Activated naive CD8-positive, alpha-beta T cell treated with anti-CD3 and anti-CD28 coated beads, Interleukin-2, amount 50 U/mL, for 24 hours (primary cell): ENCODE measurements at regions not wholly inside any gene's neighbourhood (a gene's known extent, or its start where the extent isn't known, plus 50 kb on each side); places are given as distances from the start of the nearest gene placed in this dataset.

Source experiments
- ATAC-seq: fragments of 150-1000 bp; cut with Tn5 transposase; one replicate; pipeline ENCODE4 v1.10.0; 2021
- DNase-seq: peaks from one replicate; pipeline ENCODE4 v3.0.0; 2021
- H3K27ac Mint-ChIP-seq: one replicate; pipeline ENCODE4 v1.8.0; 2021; ENCODE audit warnings: mild to moderate bottlenecking, mixed read lengths
- H3K27me3 Mint-ChIP-seq: one replicate; pipeline ENCODE4 v1.8.0; 2021; ENCODE audit warnings: mixed read lengths
- H3K36me3 Mint-ChIP-seq: one replicate; pipeline ENCODE4 v1.8.0; 2021; ENCODE audit warnings: low read depth, mixed read lengths
- H3K4me1 Mint-ChIP-seq: one replicate; pipeline ENCODE4 v1.8.0; 2021; ENCODE audit warnings: mixed read lengths
- H3K4me3 Mint-ChIP-seq: one replicate; pipeline ENCODE4 v1.8.0; 2021; ENCODE audit warnings: mild to moderate bottlenecking, moderate library complexity, mixed read lengths
- H3K9me3 Mint-ChIP-seq: one replicate; pipeline ENCODE4 v1.8.0; 2021; ENCODE audit warnings: mixed read lengths

GRCh38 chr12:112559784-112560183 lies 141.0 kb downstream of the PTPN11 start:
- H3K36me3 Mint-ChIP-seq: no peaks in the 10 kb centered on the region
- no peak overlapping the region for H3K4me3 Mint-ChIP-seq
- H3K4me1 Mint-ChIP-seq: no peaks in the 10 kb centered on the region
- no peaks in the 10 kb centered on the region for H3K9me3 Mint-ChIP-seq
- ATAC-seq (no peak), DNase-seq (no peak)
- no peak overlapping the region for H3K27ac Mint-ChIP-seq
- H3K27me3 Mint-ChIP-seq: peaks cover 14% of the 10 kb centered on the region

GRCh38 chr12:112564160-112564784 lies 145.5 kb downstream of the PTPN11 start:
- DNase-seq: no peak
- no peaks in the 10 kb centered on the region for H3K9me3 Mint-ChIP-seq
- no peak for ATAC-seq
- H3K36me3 Mint-ChIP-seq: no peaks in the 10 kb centered on the region
- H3K27me3 Mint-ChIP-seq: peaks cover 21% of the 10 kb centered on the region
- H3K4me3 Mint-ChIP-seq: no peak overlapping the region
- H3K4me1 Mint-ChIP-seq: no peaks in the 10 kb centered on the region
- no peak overlapping the region for H3K27ac Mint-ChIP-seq

- Mint-ChIP-seq H3K27ac (no peak overlapping the region), H3K4me3 (no peak overlapping the region), H3K36me3 (no peaks in the 10 kb centered on the region), H3K27me3 (peaks cover 33% of the 10 kb centered on the region), H3K9me3 (no peaks in the 10 kb centered on the region), H3K4me1 (no peaks in the 10 kb centered on the region)
- no peak for ATAC-seq
- no peak for DNase-seq
Observed at GRCh38 chr12:112568641-112569040, 149.9 kb downstream of the PTPN11 start.

GRCh38 chr12:112570096-112570495 lies 151.3 kb downstream of the PTPN11 start:
- Mint-ChIP-seq H3K36me3 (no peaks in the 10 kb centered on the region), H3K4me3 (no peak overlapping the region), H3K27me3 (peaks cover 29% of the 10 kb centered on the region), H3K27ac (no peak overlapping the region), H3K9me3 (no peaks in the 10 kb centered on the region), H3K4me1 (no peaks in the 10 kb centered on the region)
- ATAC-seq (no peak), DNase-seq (no peak)

- Mint-ChIP-seq H3K27ac (no peak overlapping the region), H3K36me3 (no peaks in the 10 kb centered on the region), H3K9me3 (no peaks in the 10 kb centered on the region), H3K27me3 (peaks cover 33% of the 10 kb centered on the region), H3K4me3 (no peak overlapping the region), H3K4me1 (no peaks in the 10 kb centered on the region)
- no peak for DNase-seq
- no peak for ATAC-seq
Observed at GRCh38 chr12:112573141-112573540, 154.4 kb downstream of the PTPN11 start.

- H3K4me1 Mint-ChIP-seq: no peaks in the 10 kb centered on the region
- ATAC-seq (no peak), DNase-seq (no peak)
- no peak overlapping the region for H3K4me3 Mint-ChIP-seq
- H3K9me3 Mint-ChIP-seq: no peaks in the 10 kb centered on the region
- H3K27me3 Mint-ChIP-seq: peaks cover 37% of the 10 kb centered on the region
- no peaks in the 10 kb centered on the region for H3K36me3 Mint-ChIP-seq
- H3K27ac Mint-ChIP-seq: no peak overlapping the region
Observed at GRCh38 chr12:112574896-112575558, 156.3 kb downstream of the PTPN11 start.

GRCh38 chr12:112575559-112576067 lies 156.9 kb downstream of the PTPN11 start:
- Mint-ChIP-seq H3K36me3 (no peaks in the 10 kb centered on the region), H3K4me1 (no peaks in the 10 kb centered on the region), H3K27ac (no peak overlapping the region), H3K4me3 (no peak overlapping the region), H3K27me3 (peaks cover 37% of the 10 kb centered on the region), H3K9me3 (no peaks in the 10 kb centered on the region)
- DNase-seq (no peak), ATAC-seq (no peak)

- DNase-seq: no peak
- no peaks in the 10 kb centered on the region for H3K4me1 Mint-ChIP-seq
- ATAC-seq: no peak
- no peak overlapping the region for H3K4me3 Mint-ChIP-seq
- no peaks in the 10 kb centered on the region for H3K9me3 Mint-ChIP-seq
- no peaks in the 10 kb centered on the region for H3K36me3 Mint-ChIP-seq
- peaks cover 34% of the 10 kb centered on the region for H3K27me3 Mint-ChIP-seq
- no peak overlapping the region for H3K27ac Mint-ChIP-seq
Observed at GRCh38 chr12:112577473-112578329, 159.0 kb downstream of the PTPN11 start.

GRCh38 chr12:112584266-112584722 lies 165.5 kb downstream of the PTPN11 start:
- H3K9me3 Mint-ChIP-seq: no peaks in the 10 kb centered on the region
- H3K36me3 Mint-ChIP-seq: no peaks in the 10 kb centered on the region
- peaks cover 28% of the 10 kb centered on the region for H3K27me3 Mint-ChIP-seq
- no peak for DNase-seq
- H3K4me3 Mint-ChIP-seq: no peak overlapping the region
- no peak for ATAC-seq
- H3K4me1 Mint-ChIP-seq: no peaks in the 10 kb centered on the region
- no peak overlapping the region for H3K27ac Mint-ChIP-seq

- no peak overlapping the region for H3K4me3 Mint-ChIP-seq
- DNase-seq: no peak
- no peaks in the 10 kb centered on the region for H3K9me3 Mint-ChIP-seq
- H3K27me3 Mint-ChIP-seq: peaks cover 23% of the 10 kb centered on the region
- no peak for ATAC-seq
- no peaks in the 10 kb centered on the region for H3K4me1 Mint-ChIP-seq
- no peak overlapping the region for H3K27ac Mint-ChIP-seq
- H3K36me3 Mint-ChIP-seq: no peaks in the 10 kb centered on the region
Observed at GRCh38 chr12:112586148-112586783, 167.5 kb downstream of the PTPN11 start.

- Mint-ChIP-seq H3K4me3 (no peak overlapping the region), H3K36me3 (no peaks in the 10 kb centered on the region), H3K27me3 (peaks cover 18% of the 10 kb centered on the region), H3K4me1 (no peaks in the 10 kb centered on the region), H3K27ac (no peak overlapping the region), H3K9me3 (peaks cover 2% of the 10 kb centered on the region)
- no peak for DNase-seq
- no peak for ATAC-seq
Observed at GRCh38 chr12:112589275-112589674, 170.5 kb downstream of the PTPN11 start.

GRCh38 chr12:112590281-112590680 lies 171.5 kb downstream of the PTPN11 start:
- DNase-seq (no peak), ATAC-seq (no peak)
- Mint-ChIP-seq H3K9me3 (peaks cover 4% of the 10 kb centered on the region), H3K4me1 (no peaks in the 10 kb centered on the region), H3K27me3 (peaks cover 20% of the 10 kb centered on the region), H3K36me3 (no peaks in the 10 kb centered on the region), H3K27ac (no peak overlapping the region), H3K4me3 (no peak overlapping the region)

- no peak for ATAC-seq
- no peak overlapping the region for H3K27ac Mint-ChIP-seq
- peaks cover 12% of the 10 kb centered on the region for H3K27me3 Mint-ChIP-seq
- no peaks in the 10 kb centered on the region for H3K36me3 Mint-ChIP-seq
- H3K4me1 Mint-ChIP-seq: no peaks in the 10 kb centered on the region
- H3K4me3 Mint-ChIP-seq: no peak overlapping the region
- peaks cover 4% of the 10 kb centered on the region for H3K9me3 Mint-ChIP-seq
- no peak for DNase-seq
Observed at GRCh38 chr12:112591488-112591887, 172.7 kb downstream of the PTPN11 start.

- Mint-ChIP-seq H3K9me3 (peaks cover 4% of the 10 kb centered on the region), H3K27me3 (peaks cover 16% of the 10 kb centered on the region), H3K36me3 (no peaks in the 10 kb centered on the region), H3K27ac (no peak overlapping the region), H3K4me3 (no peak overlapping the region), H3K4me1 (no peaks in the 10 kb centered on the region)
- ATAC-seq: no peak
- no peak for DNase-seq
Observed at GRCh38 chr12:112595410-112595809, 176.7 kb downstream of the PTPN11 start.
